Stomach (tissue), 8 donors: ENCODE measurements at regions not wholly inside any gene's neighbourhood (a gene's known extent, or its start where the extent isn't known, plus 50 kb on each side); places are given as distances from the start of the nearest gene placed in this dataset.

Source experiments
- DNase-seq, 2 donors: peaks; one replicate each; pipeline versions ENCODE4 v3.0.0 to v3.0.0-alpha.2; 2013 to 2019
- H3K27ac ChIP-seq, 5 donors: fragments of 200-600 bp in 4 of 5; sonication (generic) in 4 of 5; one replicate each; pipeline ENCODE4 v1.5.1; 2013 to 2019; ENCODE audit warnings: mild to moderate bottlenecking in 1 of 5, moderate library complexity in 1 of 5
- H3K27me3 ChIP-seq, 3 donors: fragments of 200-600 bp; sonication (generic); one replicate each; pipeline ENCODE4 v1.5.1; 2017 to 2019; ENCODE audit warnings: mixed run types in 1 of 3
- H3K36me3 ChIP-seq, 4 donors: fragments of 200-600 bp; sonication (generic); 1 replicate in 3 of 4; 2 replicates in 1 of 4; pipeline ENCODE4 v1.5.1; 2016 to 2019
- H3K4me1 ChIP-seq, 4 donors: fragments of 200-600 bp; sonication (generic); one replicate each; pipeline ENCODE4 v1.5.1; 2016 to 2019
- H3K4me3 ChIP-seq, 4 donors: fragments of 200-600 bp; sonication (generic) in 3 of 4; one replicate each; pipeline ENCODE4 v1.5.1; 2016 to 2019; ENCODE audit warnings: mild to moderate bottlenecking in 1 of 4
- H3K9me3 ChIP-seq, 4 donors: fragments of 200-600 bp; sonication (generic); one replicate each; pipeline ENCODE4 v1.5.1; 2016 to 2019
- EP300 ChIP-seq: sonication (generic); formaldehyde crosslinking; IDR thresholded peaks from one replicate; pipeline ENCODE4 v1.6.1; 2017; ENCODE audit warnings: antibody characterized with exemption
- POLR2A ChIP-seq, 4 donors: fragments of 450-650 bp; IDR thresholded peaks; one replicate each; pipeline ENCODE4 v1.6.1; 2016; ENCODE audit warnings: antibody characterized with exemption in 4 of 4, control low read depth in 2 of 4, mild to moderate bottlenecking in 1 of 4, moderate library complexity in 1 of 4
- POLR2AphosphoS5 ChIP-seq, 3 donors: sonication (generic); formaldehyde crosslinking; IDR thresholded peaks; one replicate each; pipeline ENCODE4 v1.6.1; 2016; ENCODE audit warnings: antibody characterized with exemption in 3 of 3
- WGBS, 5 donors: extraction: QIAGEN DNeasy Blood & Tissue Kit in 3 of 5; methylation state at CpG; one replicate each; pipeline versions ENCODE4 v1.1.5 to v1.1.7; 2013 to 2018; 5-methylcytosine and 5-hydroxymethylcytosine counted together
- intact Hi-C: fragments of 100-400 bp; cut with DNase I; formaldehyde crosslinking; loops from one replicate; pipeline ENCODE4 v1.15.1; 2023; ENCODE audit warnings: low total_unique reads
- TF ChIP-seq, protein P1 (sequence below), 7 experiments: fragments of 450-650 bp in 4 of 7; fragments of 200-600 bp in 3 of 7; sonication (generic) in 3 of 7; IDR thresholded peaks; one replicate each; pipeline ENCODE4 v1.5.1; 2016 to 2019; ENCODE audit warnings: antibody characterized with exemption in 7 of 7, control low read depth in 2 of 7, mild to moderate bottlenecking in 1 of 7
- donor health status: healthy with polysubstance abuse.
- donor health status: Bipolar disorder and iron deficiency.
- donor health status: healthy.

DNA sequence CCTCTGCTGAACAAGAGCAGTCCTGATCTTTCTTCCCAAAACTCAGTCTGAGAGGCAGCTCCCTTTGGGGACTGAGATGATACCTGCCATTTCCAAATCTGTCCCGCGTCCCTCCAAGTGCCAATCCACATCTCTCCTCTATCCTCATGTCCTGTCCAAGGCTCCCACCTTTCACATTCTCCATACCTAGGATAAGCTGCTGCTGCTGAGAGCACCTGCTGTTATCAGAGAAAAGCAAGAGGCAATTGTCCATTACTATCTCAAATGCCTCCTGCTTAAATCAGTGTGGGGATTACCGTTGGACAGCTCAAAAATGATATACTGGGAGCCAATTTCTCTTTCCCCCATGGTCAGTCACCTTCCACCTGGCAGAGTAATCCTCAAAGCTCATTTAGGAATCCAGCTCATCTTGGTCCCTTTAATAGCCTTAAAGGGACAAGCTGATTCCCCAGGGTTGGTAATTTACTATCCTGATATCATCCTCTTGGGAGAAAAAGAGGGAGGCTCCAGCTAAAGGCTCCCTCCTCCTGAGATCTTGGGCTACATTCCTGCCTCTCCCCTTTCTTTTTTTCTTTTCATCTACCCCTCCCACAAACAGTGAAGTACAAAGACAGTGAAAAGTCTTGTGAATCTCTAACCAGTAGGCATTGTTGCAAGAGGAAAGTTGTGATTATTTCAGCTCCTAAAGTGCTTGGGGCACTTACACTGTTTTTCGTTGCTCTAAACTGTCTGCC, 278.1 kb upstream of the CAMK1G start:
- TF ChIP-seq, protein P1, sequence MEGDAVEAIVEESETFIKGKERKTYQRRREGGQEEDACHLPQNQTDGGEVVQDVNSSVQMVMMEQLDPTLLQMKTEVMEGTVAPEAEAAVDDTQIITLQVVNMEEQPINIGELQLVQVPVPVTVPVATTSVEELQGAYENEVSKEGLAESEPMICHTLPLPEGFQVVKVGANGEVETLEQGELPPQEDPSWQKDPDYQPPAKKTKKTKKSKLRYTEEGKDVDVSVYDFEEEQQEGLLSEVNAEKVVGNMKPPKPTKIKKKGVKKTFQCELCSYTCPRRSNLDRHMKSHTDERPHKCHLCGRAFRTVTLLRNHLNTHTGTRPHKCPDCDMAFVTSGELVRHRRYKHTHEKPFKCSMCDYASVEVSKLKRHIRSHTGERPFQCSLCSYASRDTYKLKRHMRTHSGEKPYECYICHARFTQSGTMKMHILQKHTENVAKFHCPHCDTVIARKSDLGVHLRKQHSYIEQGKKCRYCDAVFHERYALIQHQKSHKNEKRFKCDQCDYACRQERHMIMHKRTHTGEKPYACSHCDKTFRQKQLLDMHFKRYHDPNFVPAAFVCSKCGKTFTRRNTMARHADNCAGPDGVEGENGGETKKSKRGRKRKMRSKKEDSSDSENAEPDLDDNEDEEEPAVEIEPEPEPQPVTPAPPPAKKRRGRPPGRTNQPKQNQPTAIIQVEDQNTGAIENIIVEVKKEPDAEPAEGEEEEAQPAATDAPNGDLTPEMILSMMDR (IDR thresholded peaks at IDR 0.05) = no peak
- no peak for TF ChIP-seq POLR2AphosphoS5 (IDR thresholded peaks at IDR 0.05)
- TF ChIP-seq POLR2A (IDR thresholded peaks at IDR 0.05) = no peak
- TF ChIP-seq EP300 = no peak
- intact Hi-C loops = no loop called here

DNA sequence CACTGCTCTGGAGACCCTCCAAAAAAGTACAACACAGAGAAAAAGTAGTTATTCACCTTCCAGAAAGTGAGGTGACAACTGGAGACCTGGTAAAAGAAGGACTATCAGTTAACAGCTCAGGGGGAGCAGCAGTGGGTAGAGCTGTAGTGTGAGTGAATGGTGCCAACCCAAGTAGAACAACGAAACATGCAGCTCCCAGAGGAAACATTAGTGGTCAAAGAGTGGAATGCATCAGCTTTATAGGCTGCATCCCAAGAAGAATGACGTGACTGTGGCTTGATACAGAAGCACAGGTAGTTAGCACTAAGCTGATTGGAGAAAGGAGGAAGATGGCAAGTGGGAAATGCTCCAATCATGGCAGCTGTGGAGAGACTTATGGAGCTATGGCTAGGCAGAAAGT, 275.7 kb upstream of the CAMK1G start:
- no peaks in the 10 kb centered on the region for H3K27me3 ChIP-seq
- no peak overlapping the region for H3K27ac ChIP-seq
- intact Hi-C loops = no loop called here
- H3K4me1 ChIP-seq = no peaks in the 10 kb centered on the region
- DNase-seq = no peak
- 67 to 85% (median 74%) methylated on average over 2 of the region's 2 CpGs for WGBS, 5 donors
- H3K4me3 ChIP-seq = no peak overlapping the region
- no peaks in the 10 kb centered on the region for H3K36me3 ChIP-seq
- H3K9me3 ChIP-seq = no peaks in the 10 kb centered on the region
- TF ChIP-seq, protein P1 (IDR thresholded peaks at IDR 0.05) = no peak
- TF ChIP-seq POLR2A (IDR thresholded peaks at IDR 0.05) (no peak), EP300 (no peak), POLR2AphosphoS5 (IDR thresholded peaks at IDR 0.05) (no peak)

More for the DNA sequence above, 278.1 kb upstream of the CAMK1G start:
- DNase-seq = no peak
- Histone ChIP-seq H3K4me3 (no peak overlapping the region), H3K36me3 (no peaks in the 10 kb centered on the region), H3K9me3 (no peaks in the 10 kb centered on the region), H3K27ac (no peak overlapping the region), H3K4me1 (no peaks in the 10 kb centered on the region), H3K27me3 (no peaks in the 10 kb centered on the region)
- 60 to 74% (median 61%) methylated on average over 4 of the region's 4 CpGs for WGBS, 5 donors

- TF ChIP-seq POLR2AphosphoS5 (IDR thresholded peaks at IDR 0.05) (no peak), POLR2A (IDR thresholded peaks at IDR 0.05) (no peak), EP300 (no peak)
- TF ChIP-seq, protein P1 (IDR thresholded peaks at IDR 0.05) = no peak
- intact Hi-C loops = no loop called here
- 54 to 74% (median 70%) methylated on average over 2 of the region's 2 CpGs for WGBS, 5 donors
- no peaks in the 10 kb centered on the region for H3K27me3 ChIP-seq
- H3K9me3 ChIP-seq = no peaks in the 10 kb centered on the region
- no peaks in the 10 kb centered on the region for H3K36me3 ChIP-seq
- no peaks in the 10 kb centered on the region for H3K4me1 ChIP-seq
- H3K27ac ChIP-seq = no peak overlapping the region
- no peak overlapping the region for H3K4me3 ChIP-seq
- no peak for DNase-seq
Observed at GRCh38 chr1:209309198-209309597, 274.3 kb upstream of the CAMK1G start.

DNA sequence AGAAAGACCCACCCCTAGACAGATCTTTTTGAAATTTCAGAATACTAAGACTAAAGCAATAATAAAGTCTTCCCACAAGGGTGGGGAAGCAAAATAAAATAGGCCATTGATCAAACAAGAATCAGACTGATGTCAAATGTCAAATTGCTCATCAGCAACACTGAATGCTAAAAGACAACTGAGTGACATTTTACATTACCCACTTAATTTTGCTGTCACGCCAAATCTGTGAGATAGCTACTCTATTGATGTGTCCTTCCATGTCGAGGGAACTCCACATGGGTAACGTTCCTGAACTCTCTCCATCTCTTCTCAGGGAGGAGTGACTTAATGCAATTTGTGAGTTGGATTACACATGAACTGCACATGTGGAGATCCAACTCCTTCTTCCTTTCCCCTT, 271.7 kb upstream of the CAMK1G start:
- DNase-seq = no peak
- WGBS, 5 donors = 74 to 86% (median 78%) methylated on average over 3 of the region's 3 CpGs
- intact Hi-C loops = no loop called here

More for the DNA sequence above, 271.7 kb upstream of the CAMK1G start:
- Histone ChIP-seq H3K9me3 (no peaks in the 10 kb centered on the region), H3K36me3 (no peaks in the 10 kb centered on the region), H3K27ac (no peak overlapping the region), H3K27me3 (no peaks in the 10 kb centered on the region), H3K4me1 (no peaks in the 10 kb centered on the region), H3K4me3 (no peak overlapping the region)
- TF ChIP-seq POLR2AphosphoS5 (IDR thresholded peaks at IDR 0.05) = no peak
- TF ChIP-seq, protein P1 (IDR thresholded peaks at IDR 0.05) = no peak
- TF ChIP-seq EP300 = no peak
- TF ChIP-seq POLR2A (IDR thresholded peaks at IDR 0.05) = no peak
